ENCODE measurements at regions not wholly inside any gene's neighbourhood (a gene's known extent, or its start where the extent isn't known, plus 50 kb on each side); places are given as distances from the start of the nearest gene placed in this dataset.

- TF ChIP-seq GATA2 (IDR thresholded peaks at IDR 0.05; ENCODE audit: insufficient read depth, insufficient read length, low read depth, low read length), result no peak
- TF ChIP-seq, protein P1, sequence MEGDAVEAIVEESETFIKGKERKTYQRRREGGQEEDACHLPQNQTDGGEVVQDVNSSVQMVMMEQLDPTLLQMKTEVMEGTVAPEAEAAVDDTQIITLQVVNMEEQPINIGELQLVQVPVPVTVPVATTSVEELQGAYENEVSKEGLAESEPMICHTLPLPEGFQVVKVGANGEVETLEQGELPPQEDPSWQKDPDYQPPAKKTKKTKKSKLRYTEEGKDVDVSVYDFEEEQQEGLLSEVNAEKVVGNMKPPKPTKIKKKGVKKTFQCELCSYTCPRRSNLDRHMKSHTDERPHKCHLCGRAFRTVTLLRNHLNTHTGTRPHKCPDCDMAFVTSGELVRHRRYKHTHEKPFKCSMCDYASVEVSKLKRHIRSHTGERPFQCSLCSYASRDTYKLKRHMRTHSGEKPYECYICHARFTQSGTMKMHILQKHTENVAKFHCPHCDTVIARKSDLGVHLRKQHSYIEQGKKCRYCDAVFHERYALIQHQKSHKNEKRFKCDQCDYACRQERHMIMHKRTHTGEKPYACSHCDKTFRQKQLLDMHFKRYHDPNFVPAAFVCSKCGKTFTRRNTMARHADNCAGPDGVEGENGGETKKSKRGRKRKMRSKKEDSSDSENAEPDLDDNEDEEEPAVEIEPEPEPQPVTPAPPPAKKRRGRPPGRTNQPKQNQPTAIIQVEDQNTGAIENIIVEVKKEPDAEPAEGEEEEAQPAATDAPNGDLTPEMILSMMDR (IDR thresholded peaks at IDR 0.05; ENCODE audit: extremely low read depth in 1 of 2, insufficient read depth in 1 of 2, low read depth in 1 of 2, low read length in 2 of 2), result no peak
- TF ChIP-seq POLR2A (IDR thresholded peaks at IDR 0.05; ENCODE audit: low read depth, low read length), result no peak
- TF ChIP-seq, protein P2, sequence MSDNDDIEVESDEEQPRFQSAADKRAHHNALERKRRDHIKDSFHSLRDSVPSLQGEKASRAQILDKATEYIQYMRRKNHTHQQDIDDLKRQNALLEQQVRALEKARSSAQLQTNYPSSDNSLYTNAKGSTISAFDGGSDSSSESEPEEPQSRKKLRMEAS (IDR thresholded peaks at IDR 0.05; ENCODE audit: insufficient read depth, insufficient read length), result no peak
- no peak for TF ChIP-seq POLR2AphosphoS5 (IDR thresholded peaks at IDR 0.05; ENCODE audit: insufficient read depth, low read depth, low read length)
- no peak for TF ChIP-seq EZH2 (IDR thresholded peaks at IDR 0.05; ENCODE audit: borderline replicate concordance, low read depth, low read length, severe bottlenecking)
- TF ChIP-seq JUN (IDR thresholded peaks at IDR 0.05; ENCODE audit: borderline replicate concordance, insufficient read depth, insufficient read length, low read depth), result no peak
These were observed 107.3 kb upstream of the STT3B start for GRCh38 chr3:31425401-31425800.

Measured in endothelial cell of umbilical vein (primary cell).